HUDEP-2 (cell line): ENCODE measurements at regions not wholly inside any gene's neighbourhood (a gene's known extent, or its start where the extent isn't known, plus 50 kb on each side); places are given as distances from the start of the nearest gene placed in this dataset.
A peak's percentile ranks its signal among the peaks of the same experiment; 100 is the strongest.
"Not testable (repeated sequence)": the region's sequence is repeated elsewhere in the genome, so short reads cannot be mapped to it uniquely, and the experiment has no call there.

Source experiments
- DNase-seq, 76 experiments: peaks; one replicate each; lab custom pipeline; 2025; ENCODE audit not compliant: unreplicated experiment in 76 of 76; lab: John Stamatoyannopoulos, UW

DNA sequence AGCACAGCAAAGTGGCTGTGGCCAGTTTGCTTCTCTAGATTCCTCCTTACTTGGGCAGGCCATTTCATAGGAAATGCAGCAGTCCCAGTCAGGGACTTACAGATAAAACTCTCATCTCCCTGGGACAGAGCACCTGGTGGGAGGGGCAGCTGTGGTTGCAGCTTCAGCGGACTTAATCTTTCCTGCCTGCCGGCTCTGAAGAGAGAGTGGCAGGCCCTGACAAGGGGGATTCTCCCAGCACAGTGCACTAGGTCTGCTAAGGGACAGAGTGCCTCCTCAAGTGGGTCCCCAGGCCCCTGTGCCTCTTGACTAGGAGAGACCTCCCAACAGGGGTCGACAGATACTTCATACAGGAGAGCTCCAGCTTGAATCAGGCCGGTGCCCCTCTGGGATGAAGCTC, 1649.1 kb downstream of the LRRC4C start:
- DNase-seq = no peak

DNA sequence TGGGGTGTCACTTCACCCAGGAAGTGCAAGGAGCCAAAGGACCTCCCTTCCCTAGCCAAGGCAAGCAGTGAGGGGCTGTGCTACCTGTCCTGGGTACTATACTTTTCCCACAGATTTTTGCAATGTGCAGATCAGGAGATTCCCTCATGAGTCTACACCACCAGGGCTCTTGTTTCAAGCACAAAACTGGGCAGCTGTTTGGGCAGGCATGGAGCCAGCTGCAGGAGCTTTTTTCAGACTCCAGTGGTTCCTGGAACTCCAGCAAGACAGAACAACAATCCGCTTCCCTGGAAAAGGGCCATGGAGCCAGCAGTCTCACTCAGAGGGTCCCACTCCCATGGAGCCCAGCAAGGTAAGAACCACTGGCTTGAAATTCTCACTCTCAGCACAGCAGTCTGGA, 1649.6 kb downstream of the LRRC4C start:
- DNase-seq = no peak

DNA sequence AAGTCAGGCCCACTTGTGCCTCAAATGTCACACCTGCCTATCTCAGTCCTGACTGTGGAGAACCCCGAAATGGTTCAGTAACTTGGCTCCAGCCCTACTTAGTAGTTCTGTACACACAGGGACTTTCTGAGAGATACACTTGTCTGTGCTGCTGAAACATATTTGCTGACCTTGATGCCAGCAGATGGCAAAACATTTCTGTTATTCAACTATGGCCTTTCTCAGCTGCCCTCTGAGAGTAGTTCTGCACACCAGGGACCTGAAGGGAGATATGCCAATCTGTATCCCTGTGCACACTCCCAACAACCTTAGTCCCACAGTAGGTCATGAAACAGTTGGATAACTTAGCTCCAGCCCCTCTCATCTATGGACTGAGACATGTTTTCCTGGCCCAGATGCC, 1651.5 kb downstream of the LRRC4C start:
- DNase-seq = no peak

DNA sequence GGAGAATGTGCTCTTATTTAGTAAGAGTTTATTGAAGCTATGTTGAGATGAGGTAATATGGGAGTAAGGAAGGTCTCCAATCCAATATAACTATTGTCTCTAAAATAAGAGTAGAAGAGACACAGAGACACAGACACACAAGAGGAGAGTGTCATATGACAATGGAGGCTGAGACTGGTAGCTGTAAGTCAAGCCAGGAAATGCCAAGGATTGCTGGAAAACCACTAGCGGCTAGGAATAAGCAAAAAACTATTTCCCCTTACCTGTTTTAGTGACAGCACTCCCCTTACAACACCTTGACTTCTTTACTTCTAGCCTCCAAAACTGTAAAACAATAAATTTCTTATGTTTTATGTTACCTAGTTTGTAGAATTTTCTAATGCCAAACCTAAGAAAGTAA, 1652.8 kb downstream of the LRRC4C start:
- DNase-seq = no peak

DNA sequence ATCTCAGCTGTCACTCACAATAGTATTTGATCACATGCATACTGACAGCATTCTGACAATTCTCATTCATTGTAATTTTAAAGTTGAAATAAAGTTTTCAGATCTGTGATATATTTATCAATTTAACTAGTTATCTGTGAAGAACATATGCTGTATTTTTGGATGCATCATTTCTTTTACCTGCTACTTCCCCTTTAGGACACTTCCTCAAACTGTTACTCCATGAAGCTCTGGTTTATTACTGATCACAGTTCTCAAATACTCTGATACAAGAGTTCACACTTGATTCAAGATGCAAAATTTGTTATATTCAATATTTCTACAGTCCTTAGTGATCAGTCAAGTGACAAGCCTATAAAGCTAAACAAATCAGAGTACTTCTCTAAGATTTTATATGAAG, 1655.2 kb downstream of the LRRC4C start:
- DNase-seq = no peak

DNA sequence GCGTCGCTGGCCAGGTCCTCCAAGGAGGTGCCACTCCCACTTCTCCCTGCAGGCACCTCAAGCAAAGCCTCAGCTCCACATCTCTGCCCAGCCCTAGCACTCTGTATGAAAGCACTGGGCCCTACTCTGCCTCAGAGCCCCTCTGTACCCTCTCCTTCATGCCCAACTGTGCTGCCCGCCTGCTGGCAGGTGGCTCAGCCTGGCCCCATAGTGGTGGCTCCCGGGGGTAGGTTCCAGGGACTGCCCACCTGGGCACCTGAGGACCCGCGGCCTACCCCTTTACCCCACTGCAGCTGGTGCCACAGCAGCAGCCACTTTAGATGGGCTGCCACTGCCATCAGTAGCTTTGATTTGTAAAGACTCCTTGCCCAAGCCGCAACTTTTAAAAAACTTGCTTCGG, 1672.8 kb downstream of the LRRC4C start:
- no peak for DNase-seq

DNA sequence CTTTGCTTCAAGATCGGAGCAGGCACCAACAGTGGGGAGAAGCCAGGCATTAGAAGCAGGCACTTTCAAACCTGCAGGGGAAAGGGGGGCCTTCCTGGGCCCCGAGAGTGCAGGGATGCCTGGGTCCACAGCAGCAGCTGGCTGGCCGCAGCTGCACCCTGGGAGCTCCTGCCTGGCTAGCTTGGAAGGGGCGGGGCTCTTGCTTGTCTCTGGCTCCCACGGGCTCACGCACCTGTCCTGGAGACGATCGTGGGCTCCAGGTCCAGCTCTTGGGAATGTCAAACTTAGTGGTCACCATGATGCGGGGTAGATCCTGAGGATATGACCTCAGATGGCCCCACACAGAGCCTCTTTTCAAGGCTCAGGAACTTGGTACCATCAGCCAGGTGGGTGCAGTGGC, 1673.2 kb downstream of the LRRC4C start:
- no peak for DNase-seq

DNA sequence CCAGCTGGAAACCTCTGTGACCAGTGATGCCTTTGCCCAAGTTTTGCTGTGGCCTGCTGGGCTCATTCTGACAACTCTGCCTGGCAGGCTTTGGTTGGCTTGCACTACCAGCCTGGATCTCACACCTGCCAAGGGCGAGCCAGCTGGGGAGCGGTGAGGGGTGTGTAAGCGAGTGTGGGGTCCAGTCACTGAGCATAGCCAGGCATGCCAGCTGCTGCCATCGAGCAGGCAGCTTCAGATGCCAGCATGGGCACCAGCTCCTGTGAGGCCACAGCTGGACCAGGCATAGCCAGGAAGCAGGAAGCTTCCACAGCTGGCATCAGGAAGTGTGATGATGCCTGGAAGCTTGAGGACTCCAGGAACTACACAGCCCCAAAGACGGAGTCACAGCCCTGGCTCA, 1674.6 kb downstream of the LRRC4C start:
- DNase-seq = no peak

DNA sequence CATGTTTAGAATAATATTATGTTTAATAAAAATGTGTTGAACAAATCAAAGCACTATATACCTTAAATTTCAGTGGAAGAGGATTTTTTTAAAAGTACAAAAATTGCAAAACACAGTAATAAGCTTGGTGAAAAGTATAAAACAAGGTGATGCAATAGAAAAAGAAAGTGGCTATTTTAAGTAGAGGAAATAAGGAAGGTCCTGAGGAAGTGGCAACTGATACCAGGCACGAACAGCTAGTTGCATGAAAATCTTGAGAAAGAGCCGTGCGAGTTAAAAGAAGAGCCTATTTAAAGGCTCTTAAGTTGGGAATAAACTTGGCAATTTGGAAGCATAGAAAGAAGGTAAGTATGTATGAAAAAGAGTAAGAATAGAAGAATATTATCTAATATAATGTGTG, 1679.3 kb downstream of the LRRC4C start:
- no peak for DNase-seq

DNA sequence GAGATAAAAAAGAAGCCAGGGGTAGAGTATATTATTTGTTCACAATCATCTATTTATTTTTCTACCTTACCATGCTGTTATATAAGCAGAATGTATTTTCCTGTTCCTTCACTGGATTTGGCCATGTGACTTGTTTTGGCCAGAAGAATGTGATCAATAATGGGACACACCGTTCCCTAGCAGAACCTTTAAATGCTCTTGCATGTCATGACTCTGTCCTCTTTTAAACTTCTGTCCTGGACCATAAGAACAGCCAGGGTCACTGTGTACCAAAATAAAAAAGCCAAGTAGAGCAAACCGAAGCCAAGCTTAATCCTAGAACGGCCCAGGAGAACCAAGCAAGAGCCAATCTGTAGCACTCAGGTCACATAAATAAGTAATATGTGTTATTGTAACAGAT, 1682.4 kb downstream of the LRRC4C start:
- no peak for DNase-seq

DNA sequence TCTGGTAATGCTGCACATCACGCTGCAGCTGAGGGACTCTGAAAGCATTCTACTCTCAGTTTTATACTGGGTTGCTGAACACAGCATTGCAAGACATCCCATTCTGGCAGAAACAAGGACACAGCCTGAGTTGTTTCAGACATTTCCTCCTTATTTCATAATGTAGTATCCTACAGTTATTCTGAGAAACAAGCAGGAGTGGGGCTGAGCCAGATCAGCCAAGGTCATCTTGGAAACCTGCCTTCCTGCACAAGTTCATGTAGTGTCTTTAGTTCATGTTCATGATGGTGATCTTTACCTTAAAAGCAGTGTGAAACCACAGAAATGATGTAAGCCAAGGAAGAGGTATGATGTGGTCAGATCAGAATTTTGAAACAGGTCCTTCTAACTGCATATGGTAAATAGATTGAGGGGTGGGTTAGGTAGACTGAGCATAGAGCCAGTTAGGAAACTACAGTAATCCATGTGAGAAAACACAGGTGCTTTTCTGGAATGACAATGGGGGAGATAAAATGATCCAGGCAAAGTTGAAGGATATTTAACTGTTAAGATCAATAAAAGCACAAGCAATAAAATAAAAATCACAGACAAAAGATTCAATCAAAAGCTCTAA, 1686.8 kb downstream of the LRRC4C start:
- no peak for DNase-seq

DNA sequence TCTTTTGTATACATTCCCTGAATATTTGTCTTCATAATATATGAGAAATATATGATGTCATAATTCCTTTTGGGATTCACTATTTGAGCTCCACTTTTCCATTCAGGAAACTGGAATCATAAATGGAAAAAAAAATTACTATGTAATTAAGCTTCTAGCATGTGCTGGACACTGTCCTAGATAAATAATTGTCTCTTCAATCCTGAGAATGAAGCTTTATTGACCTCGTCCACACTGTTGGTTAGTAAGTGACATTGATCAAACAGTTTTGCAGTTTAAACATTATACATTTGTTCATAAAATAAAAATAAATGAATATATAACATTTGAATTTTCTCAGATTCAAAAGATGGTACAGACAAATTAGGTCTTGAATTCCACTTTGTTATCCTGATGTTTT, 1691.2 kb downstream of the LRRC4C start:
- no peak for DNase-seq

DNA sequence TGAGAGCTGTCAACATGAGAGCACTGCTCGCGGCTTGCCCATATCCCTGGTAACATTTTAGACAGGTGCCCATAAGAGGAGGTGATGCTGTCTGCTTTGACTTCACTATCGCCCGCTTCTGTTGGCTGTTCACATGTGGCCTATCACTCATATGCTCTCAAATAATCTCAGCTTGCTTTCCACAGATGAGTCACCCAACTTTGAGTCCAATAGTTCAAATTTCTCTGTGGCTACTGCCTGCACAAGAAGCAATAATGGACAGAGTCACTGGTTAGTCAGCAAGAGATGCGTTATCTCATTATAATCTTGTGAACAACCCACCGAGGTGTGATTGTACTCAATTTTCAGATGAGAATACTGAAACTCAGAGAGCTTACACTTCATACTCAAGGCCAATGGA, 1714.1 kb downstream of the LRRC4C start:
- DNase-seq = no peak

DNA sequence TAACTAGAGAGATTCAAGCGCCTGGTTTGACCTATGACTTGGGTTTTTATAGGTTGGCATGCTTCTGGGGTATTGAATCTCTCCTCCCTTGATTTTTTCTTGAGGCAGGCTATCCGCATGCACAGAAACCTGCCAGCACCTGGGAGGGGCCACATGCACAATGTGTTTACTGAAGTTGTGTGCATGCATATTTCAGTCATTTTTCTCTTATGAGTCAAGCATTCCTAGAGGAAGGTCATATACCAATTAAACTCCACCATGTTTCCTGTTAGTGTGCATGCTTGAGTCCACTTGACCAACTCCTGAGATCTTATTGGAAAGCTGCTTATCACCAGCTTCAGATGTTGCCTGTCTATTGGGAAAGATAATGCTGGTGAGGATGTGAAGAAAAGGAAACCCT, 1718.4 kb downstream of the LRRC4C start:
- no peak for DNase-seq

DNA sequence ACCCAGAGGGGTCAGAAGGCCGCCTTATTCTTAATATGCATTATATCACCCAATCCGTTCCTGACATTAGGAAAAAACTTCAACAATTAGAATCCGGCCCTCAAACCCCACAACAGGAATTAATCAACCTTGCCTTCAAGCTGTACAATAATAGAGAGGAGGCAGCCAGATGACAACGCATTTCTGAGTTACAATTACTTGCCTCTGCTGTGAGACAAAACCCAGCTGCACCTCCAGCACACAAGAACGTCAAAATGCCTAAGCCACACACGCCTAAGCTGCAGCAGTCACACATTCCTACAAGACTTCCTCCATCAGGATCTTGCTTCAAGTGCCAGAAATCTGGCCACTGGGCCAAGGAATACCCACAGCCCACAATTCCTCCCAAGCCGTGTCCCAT, 1723.1 kb downstream of the LRRC4C start:
- not testable (repeated sequence) for DNase-seq

DNA sequence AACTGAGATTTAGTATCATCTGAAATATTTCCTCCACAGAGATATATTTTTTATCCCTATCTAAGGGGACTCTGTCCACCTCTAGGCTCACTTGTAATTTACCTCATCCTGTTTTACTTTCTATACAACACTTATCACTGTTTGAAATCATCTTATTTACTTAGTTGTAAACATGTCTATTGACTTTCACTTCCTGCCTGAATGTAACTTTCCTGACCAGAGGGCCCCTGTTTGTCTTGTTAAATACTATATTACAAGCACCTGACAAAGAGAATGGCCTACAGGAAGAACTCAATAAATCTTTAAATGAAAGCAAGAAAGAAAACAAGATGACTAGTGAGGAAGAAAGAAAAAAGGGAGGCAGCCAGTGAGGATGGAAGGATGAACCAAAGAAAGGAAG, 1727.5 kb downstream of the LRRC4C start:
- DNase-seq = no peak

DNA sequence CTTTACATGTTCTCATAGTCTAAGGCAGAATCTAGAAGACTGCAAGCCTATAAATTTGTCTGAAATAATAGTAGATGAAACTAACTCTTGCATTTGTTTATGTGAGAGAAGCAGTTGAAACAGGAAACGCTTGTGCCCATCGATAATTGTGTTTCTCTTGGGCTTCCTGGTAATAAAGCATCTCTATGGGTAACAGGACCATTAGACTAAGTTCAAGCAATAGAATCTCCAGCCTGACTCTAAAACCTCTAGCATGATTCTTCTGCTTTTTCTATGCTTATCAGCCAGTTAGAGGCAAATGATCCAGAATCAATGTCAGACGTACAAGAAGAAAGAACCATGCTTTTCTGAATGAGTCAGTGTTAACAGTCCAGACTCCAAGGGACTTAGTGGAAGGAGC, 1734.4 kb downstream of the LRRC4C start:
- no peak for DNase-seq

DNA sequence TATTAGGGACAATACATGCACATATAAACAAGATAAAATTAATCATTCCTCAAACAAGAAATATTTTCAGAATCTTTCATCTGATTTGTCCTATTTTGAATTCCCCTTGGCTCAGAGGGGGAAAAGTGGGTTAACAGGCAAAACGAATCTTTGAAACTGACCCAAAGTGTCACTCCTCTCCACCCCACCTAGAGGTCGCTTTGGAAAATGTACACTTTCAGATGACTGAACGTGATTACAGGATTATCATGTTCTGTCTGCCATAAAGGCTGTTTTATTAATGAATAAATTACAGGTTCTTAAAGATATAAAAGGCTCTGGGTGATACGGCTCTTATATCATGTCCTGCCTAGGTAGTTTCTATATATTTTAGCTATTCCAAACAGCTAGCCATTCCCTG, 1735.0 kb downstream of the LRRC4C start:
- peak in 1 of 76 experiments; percentile 26 for DNase-seq

DNA sequence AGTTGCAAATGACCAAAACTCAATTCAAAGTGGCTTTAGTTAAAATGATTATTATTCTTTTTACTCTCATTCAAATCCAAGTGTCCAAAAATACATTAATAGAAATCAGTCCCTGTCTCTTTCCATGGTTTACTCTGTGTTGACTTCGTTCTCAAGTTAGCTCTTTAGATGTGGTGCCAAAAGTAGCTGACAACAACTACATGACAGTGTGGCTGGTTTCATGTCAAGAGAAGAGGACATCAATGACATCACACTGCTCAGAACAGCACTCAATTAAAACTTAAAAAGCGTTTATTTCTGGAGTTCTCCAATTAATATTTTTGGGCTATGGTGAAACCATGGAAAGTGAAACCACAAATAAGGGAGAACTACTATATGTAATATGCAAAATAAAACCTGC, 1746.9 kb downstream of the LRRC4C start:
- no peak for DNase-seq

DNA sequence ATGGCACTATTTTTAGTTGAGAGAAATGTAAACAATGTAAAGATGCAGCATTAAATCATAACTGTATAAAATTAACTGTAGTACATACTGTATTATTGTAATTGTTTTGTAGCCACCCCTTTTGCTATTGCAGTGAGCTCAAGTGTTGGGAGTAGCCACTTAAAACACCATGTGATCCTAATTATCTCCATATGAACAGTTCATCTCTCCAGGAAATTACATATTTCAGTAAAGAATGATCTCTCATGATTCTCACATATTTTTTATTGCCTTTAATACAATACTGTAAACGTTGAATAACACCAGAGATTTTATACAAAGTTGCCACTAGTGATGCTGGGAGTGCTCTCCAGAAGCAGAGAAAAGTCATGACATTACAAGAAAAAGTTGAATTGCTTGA, 1768.6 kb downstream of the LRRC4C start:
- DNase-seq = no peak

DNA sequence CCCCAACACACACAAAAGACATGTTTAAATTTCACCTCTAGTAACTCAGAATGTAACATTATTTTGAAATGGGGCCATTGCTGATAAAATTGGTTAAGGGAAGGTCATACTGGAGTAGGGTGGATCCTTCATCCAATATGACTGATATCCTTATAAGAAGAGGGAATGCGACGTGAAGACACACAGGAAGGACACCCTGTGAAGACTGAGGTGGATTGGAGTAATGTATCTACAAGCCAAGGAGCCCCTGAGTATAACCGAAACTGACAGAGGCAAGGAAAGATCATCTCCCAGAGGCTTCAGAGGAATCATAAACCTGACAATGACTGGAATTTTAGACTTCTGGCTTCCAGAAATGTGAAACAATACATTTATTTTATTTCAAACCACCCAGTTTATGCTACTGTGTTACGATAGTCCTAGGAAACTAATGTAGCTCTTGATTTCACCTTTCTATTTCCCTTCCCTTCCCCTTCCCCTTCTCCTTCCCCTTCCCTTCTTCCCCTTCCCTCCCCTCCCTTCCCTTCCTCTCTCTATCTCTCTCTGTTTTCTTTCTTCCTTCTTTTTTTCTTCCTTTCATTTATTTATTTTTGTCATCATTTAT, 1775.4 kb downstream of the LRRC4C start:
- DNase-seq = no peak

DNA sequence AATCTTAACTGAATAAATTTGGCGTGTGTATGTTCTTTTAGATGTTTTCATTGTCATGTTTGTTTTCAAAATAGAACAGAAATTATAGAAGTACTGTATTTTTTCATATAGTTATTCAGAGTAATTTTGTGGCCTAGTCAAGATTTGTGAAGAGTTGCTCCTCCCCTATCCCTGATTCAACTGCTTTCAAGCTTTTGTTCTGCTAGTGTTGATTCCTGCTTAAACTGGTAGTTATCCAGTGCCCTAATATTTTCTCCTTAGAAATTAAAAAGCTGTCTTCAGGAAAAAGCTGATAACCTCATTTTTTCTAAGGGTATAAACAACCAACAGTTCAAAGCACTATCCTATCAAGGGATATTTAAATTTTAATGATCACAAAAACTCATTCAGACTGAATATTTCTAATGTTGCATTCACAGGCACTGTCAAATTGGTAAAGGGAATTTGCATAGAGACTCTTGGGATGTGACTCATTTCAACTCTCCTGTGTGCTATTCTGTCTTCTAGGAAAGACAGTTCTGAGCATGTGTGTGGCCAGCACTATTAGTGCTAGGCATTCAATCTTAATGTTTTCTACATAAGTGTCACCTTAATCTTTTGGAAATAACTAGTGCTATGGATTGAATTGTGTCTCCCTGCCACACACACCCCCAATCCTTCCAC, 1776.0 kb downstream of the LRRC4C start:
- DNase-seq = no peak
